Neural cell (in vitro differentiated cells): ENCODE measurements at regions not wholly inside any gene's neighbourhood (a gene's known extent, or its start where the extent isn't known, plus 50 kb on each side); places are given as distances from the start of the nearest gene placed in this dataset.

Experiments used
- EP300 ChIP-seq: fragments of 450-650 bp; conservative IDR thresholded peaks from 2 replicates; pipeline ENCODE4 v1.6.1; 2014; ENCODE audit warnings: antibody characterized with exemption, mild to moderate bottlenecking, moderate library complexity; ENCODE audit not compliant: poor library complexity, severe bottlenecking
- EZH2 ChIP-seq: fragments of 200-600, 300-800 bp; shearing (Covaris generic), sonication (generic); IDR thresholded peaks from 2 replicates; pipeline ENCODE4 v1.6.1; 2014; ENCODE audit warnings: antibody characterized with exemption, low read length, borderline replicate concordance, mild to moderate bottlenecking; ENCODE audit not compliant: insufficient read depth, poor library complexity, severe bottlenecking
- MXI1 ChIP-seq: fragments of 450-650 bp; conservative IDR thresholded peaks from 2 replicates; pipeline ENCODE4 v1.6.1; 2014; ENCODE audit warnings: antibody characterized with exemption, mild to moderate bottlenecking; ENCODE audit not compliant: poor library complexity, severe bottlenecking
- POLR2AphosphoS5 ChIP-seq: IDR thresholded peaks from 2 replicates; pipeline ENCODE4 v1.6.1; 2012
- SMC3 ChIP-seq: fragments of 450-650 bp; conservative IDR thresholded peaks from 2 replicates; pipeline ENCODE4 v1.6.1; 2014; ENCODE audit warnings: antibody characterized with exemption, mild to moderate bottlenecking, moderate library complexity; ENCODE audit not compliant: poor library complexity
- TAF1 ChIP-seq: IDR thresholded peaks from 2 replicates; pipeline ENCODE4 v1.6.1; 2012; ENCODE audit warnings: low read depth
- TF ChIP-seq, protein P1 (sequence below): fragments of 450-650 bp; IDR thresholded peaks from 2 replicates; pipeline ENCODE4 v1.5.1; 2014; ENCODE audit warnings: antibody characterized with exemption, mild to moderate bottlenecking, moderate library complexity; ENCODE audit not compliant: poor library complexity, severe bottlenecking
- TF ChIP-seq, protein P2 (sequence below): IDR thresholded peaks from 2 replicates; pipeline ENCODE4 v1.6.1; 2012; ENCODE audit warnings: borderline replicate concordance

- TF ChIP-seq EZH2, result no peak
- TF ChIP-seq, protein P1, sequence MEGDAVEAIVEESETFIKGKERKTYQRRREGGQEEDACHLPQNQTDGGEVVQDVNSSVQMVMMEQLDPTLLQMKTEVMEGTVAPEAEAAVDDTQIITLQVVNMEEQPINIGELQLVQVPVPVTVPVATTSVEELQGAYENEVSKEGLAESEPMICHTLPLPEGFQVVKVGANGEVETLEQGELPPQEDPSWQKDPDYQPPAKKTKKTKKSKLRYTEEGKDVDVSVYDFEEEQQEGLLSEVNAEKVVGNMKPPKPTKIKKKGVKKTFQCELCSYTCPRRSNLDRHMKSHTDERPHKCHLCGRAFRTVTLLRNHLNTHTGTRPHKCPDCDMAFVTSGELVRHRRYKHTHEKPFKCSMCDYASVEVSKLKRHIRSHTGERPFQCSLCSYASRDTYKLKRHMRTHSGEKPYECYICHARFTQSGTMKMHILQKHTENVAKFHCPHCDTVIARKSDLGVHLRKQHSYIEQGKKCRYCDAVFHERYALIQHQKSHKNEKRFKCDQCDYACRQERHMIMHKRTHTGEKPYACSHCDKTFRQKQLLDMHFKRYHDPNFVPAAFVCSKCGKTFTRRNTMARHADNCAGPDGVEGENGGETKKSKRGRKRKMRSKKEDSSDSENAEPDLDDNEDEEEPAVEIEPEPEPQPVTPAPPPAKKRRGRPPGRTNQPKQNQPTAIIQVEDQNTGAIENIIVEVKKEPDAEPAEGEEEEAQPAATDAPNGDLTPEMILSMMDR, result no peak
- no peak for TF ChIP-seq POLR2AphosphoS5
- TF ChIP-seq EP300, result no peak
- TF ChIP-seq SMC3, result no peak
- TF ChIP-seq, protein P2, sequence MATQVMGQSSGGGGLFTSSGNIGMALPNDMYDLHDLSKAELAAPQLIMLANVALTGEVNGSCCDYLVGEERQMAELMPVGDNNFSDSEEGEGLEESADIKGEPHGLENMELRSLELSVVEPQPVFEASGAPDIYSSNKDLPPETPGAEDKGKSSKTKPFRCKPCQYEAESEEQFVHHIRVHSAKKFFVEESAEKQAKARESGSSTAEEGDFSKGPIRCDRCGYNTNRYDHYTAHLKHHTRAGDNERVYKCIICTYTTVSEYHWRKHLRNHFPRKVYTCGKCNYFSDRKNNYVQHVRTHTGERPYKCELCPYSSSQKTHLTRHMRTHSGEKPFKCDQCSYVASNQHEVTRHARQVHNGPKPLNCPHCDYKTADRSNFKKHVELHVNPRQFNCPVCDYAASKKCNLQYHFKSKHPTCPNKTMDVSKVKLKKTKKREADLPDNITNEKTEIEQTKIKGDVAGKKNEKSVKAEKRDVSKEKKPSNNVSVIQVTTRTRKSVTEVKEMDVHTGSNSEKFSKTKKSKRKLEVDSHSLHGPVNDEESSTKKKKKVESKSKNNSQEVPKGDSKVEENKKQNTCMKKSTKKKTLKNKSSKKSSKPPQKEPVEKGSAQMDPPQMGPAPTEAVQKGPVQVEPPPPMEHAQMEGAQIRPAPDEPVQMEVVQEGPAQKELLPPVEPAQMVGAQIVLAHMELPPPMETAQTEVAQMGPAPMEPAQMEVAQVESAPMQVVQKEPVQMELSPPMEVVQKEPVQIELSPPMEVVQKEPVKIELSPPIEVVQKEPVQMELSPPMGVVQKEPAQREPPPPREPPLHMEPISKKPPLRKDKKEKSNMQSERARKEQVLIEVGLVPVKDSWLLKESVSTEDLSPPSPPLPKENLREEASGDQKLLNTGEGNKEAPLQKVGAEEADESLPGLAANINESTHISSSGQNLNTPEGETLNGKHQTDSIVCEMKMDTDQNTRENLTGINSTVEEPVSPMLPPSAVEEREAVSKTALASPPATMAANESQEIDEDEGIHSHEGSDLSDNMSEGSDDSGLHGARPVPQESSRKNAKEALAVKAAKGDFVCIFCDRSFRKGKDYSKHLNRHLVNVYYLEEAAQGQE, result no peak
- no peak for TF ChIP-seq MXI1
- no peak for TF ChIP-seq TAF1
Observed at GRCh38 chr10:63681993-63682697, 160.9 kb downstream of the REEP3 start.
